ENCODE measurements at regions not wholly inside any gene's neighbourhood (a gene's known extent, or its start where the extent isn't known, plus 50 kb on each side); places are given as distances from the start of the nearest gene placed in this dataset.

DNA sequence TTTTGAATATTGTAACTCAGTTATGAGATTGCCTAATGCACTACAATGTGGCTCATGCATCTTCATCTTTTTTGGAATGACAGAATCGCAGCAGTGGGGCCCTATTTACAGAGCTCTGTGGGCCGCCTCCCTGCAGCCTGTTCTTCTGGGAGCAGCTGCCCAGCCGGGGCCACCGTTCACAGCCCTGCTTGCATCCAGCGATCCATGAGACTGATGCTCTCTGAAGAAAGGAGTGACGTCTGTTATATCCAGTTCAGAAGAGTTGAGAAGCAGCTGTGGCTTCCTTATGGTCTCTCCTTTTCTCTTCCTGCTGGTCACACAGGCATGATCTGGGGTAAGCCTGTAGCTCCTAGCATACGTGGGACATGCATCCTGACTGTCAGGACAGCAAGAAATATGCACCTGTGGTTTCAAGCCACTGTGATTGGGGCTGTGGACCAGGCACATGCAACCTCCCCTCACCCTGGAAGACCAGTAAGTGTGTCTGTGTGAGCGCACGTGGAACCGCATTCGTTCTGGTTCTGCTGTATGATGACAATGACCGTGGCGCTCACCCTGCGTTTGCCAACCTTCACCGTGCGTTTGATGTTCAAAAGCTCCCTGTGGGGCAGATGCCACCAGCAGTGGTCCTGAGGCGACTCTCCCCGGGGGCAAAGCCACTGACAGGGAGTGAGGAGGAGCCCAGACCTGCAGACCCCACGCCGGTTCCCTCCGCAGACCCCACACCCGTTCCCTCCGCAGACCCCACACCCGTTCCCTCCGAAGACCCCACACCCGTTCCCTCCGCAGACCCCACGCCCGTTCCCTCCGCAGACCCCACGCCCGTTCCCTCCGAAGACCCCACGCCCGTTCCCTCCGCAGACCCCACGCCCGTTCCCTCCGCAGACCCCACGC is 189.8 kb downstream of the TMEM18 start:
- no peak for DNase-seq (ENCODE audit: low spot score)

DNA sequence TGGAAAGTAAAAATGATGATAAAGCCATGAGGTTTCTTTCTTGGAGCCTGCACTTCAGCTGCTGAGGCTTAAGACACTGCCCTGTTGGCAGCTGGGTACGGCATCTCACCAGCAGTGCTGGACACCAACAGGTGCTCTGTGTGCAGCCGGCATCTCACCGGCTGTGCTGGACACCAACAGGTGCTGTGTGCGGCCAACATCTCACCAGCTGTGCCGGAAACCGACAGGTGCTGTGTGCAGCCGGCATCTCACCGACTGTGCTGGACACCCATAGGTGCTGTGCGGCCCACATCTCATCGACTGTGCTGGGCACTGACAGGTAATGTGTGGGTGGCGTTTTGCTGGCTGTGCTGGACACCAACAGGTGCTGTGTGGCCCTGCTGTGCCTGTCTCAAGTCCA is 190.8 kb downstream of the TMEM18 start:
- DNase-seq (ENCODE audit: low spot score), result no peak

DNA sequence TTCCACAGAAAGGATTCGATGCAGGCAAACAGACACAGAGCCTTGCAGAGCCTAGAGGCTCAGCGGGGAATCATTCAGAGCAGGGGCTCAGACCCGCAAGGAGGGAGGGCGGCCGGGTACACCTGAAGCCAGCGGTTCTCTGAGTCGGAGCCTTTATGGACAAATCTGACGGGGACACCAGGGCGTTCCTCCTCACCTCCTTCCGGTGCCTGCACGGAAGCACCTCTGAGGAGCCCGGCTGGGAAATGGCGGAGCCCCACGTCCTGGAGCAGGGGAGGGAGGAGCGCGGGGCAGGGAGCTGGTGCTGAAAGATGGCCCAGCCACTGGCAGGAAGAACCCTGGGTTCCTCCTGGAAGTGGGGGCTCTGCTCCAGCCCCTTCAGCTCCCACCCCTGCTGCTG is 193.5 kb upstream of the ALKAL2 start:
- no peak for DNase-seq (ENCODE audit: low spot score)

DNA sequence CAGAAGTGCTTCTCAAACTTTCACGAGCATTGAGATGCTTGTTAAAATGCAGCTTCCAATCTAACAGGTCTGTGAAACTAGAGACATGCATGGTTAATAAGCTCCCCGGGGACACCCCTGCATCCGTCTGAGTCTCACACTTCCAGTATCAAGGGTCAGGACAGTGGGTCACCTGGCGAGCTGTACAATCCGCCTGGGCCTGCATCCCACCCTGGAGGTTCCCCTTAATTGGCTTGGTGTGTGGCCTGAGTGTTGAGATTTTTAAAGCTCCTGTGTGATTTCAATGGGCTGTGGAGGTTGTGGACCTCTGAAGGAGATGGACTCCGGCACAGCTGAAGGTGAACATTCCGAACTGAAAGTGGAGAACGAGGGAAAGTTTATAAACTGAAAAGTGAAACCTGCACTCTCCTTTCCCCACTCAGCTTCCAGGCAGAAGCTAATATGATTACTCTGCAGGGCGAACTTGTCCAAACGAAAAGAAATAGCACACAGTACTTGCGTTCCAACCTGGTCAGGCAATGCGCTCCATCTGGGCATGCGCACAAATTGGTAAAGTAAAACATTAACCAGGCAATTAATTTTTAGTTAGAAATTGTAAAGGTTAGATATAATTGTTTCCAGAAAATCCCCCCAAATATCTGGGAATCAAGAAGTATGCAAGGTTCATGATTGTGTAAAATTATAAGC is 191.7 kb upstream of the ALKAL2 start:
- DNase-seq (ENCODE audit: low spot score), result no peak

DNA sequence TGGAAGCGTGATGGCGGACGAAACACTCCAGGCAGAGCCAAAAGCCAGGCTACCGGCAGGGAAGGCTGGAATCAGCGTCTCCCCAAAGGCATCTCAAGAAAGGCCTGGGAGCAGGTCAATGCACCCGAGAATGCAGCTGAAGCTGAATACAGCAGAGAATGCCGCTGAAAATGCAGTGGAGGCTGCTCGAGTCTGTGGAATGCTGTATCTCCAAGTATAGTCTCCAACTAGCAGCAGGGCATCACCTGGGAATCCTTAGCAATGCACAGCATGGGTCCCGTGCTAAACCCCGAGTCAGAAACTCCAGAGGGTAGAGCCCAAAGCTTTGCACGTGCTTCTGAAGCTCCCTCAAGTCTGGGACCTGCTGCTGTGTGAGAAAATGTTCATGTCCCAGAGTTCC is 191.1 kb upstream of the ALKAL2 start:
- no peak for DNase-seq (ENCODE audit: low spot score)

DNA sequence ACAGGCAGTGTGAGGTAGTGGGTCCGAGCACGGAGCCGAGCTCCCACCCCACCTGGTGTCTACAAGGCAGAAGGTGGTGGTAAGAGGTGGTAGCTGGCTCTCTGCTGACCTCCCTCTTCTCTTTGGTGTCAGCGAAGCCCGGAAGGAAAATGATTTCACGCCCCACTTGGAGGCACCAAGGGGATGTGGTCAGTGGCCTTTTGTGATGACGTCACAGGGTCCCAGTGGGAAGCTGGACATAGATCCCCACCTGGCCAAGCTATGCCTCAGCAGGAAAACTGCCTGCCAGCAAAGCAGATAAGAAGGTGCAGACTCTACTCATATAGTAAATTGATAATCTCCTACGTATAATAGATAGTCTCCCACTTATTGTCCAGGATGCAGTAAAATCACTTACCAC is 183.7 kb upstream of the ALKAL2 start:
- no peak for DNase-seq (ENCODE audit: low spot score)

DNA sequence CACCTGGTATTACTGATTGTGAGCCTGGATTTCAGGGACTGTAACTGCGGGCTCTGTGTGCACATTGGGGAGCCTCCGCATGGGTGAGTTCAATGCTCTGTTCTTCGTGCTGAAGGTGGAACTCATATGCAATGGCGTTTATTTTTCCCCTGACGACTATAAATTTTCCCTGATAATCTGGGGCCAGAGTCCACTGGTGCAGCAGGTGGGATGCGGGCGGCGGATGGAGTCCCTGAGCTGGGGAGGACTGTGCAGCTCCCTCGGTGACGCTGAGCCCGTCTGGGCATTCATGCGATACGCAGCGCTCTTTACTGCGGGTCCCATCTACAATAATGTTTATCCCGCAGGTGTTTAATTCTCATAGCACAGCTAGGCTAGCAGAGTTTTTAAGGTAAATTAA is 181.6 kb upstream of the ALKAL2 start:
- no peak for DNase-seq (ENCODE audit: low spot score)

DNA sequence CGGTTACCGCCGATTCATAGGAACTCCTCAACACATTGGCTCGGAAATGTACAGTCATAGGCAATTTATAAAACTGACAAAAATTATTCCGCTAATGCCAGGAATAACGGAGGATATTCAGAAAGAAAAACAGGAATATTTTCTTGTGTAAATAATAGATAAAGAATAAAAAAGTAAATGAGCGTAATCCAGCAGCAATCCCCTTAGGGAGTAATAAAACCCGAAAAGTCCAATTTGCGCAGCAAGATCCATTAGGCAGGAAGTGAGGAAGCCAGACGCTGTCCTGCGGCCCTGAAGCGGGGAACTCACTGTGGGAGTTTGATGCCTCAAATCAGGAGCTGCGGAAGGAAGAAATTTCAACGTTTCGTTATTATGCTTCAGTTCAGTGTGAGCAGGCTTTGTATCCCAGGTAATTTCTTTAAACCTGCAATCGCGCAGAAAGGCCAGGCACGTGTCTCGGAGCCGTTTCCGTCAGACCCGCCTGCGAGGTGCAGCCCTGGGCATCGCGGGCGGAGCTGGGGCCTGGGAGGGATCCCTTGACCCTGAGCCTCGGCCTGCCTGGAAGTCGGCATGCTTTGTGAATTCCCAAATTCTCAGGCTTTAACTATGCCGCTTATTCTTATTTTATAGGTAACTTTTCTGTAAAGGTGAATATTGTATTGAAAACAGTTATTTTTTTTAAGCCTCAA is 180.9 kb upstream of the ALKAL2 start:
- no peak for DNase-seq (ENCODE audit: low spot score)

DNA sequence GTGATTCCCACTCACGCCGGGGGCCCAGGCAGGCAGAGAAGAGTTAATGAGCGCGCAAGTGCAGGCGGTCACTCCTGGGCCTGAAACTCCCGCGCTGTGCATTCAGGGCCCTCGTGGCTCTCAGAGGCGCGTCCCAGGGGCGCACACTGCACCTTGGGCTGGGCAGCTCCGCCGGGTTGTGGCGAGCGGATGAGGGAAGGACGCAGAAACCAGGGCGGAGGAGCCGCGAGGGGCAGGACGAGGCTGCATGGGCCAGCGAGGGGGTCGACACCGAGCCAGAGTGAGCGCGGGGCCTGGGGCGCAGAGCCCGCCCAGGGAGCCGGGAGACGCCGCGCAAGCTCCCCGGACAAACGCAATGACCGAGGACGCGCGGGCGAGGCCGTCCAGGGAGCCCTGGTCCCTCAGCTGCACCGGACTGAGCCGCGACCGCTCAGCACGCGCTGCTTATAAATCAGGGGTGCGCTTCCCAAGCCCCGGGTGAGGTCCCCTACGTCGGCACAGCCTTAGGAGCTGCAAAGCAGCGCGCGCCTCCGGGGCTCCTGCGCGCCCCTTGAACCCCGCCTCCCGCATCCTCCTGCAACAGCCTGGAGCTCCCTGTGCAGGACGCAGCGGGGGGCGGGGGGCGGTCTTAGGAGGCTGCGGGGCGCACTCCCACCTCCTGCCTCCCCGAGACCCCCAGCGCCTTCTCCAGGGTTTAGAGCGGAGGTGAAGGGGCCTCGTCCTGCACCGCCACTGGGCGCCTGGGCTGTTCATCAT is 180.2 kb upstream of the ALKAL2 start:
- DNase-seq (ENCODE audit: low spot score), result no peak

DNA sequence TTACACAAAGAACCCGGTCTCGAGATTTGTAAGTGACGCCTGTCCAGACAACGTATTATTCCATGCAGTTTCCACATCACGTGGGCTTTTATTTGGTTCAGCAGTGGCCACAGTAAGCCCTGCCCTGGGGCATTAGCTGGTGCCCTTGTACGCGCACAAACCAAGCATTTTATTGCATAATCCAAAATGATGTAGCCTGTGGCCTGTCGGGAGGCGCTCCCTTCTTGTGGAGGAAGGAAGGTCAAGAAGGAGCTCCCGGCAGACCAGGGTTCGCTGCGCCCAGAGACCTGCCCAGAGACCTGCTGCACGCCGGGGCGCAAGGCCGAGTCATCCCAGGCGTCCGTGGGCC is 179.6 kb upstream of the ALKAL2 start:
- no peak for DNase-seq (ENCODE audit: low spot score)

DNA sequence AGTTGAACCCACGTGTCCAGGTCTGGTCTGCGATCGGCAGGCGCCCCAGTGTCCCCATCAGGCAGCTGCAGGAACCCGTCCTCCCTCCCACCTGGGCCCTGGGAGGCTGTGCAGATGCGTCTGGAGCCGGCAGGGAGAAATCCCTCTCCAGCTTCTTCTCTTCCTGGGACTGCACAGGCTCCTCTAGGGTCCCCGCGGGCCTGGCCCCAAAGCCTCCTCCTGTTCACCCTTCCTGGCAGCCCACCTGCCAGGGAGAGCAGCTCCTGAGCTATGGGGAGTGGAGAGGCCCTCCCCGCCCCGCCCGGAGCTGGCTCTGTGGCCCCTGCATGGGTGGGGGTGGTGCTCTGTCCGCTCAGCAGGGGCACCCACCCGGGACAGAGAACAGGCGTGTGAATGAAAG is 179.2 kb upstream of the ALKAL2 start:
- DNase-seq (ENCODE audit: low spot score), result no peak

DNA sequence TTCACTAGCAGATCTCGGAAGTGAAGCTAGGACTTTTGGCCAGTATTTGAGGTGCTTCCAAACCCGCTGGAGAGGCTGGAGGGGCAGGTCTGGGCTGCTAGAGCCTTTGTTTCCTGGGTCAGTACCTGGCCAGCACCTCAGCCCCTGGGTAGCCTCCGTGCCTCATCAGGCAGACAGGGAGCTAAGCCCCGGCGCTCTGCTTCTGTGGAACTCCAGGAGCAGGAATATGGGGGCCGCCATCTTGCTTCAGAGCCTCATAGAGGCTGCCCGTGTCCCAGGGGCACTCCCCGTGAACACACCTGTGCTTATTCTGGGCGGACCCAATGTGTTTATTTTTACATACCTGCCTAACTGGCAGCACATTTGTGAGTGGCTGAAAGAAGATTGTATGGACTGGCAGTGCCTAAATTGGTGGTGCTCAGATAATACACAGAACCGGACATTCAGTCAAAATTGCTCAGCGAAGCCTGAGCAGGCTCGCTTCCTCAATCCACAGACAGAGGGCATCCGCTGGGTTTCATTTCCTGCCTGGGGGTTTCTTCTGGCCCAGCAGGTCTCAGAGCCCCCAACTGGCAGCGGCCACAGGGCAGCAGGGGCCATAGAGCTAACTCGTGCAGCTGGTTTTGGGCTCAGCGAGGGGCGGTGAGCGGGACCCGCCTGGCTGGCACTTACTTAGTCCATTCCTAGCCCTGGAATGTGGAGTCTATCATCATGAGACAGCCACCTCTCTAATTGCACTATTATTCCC is 176.8 kb upstream of the ALKAL2 start:
- DNase-seq (ENCODE audit: low spot score), result no peak

DNA sequence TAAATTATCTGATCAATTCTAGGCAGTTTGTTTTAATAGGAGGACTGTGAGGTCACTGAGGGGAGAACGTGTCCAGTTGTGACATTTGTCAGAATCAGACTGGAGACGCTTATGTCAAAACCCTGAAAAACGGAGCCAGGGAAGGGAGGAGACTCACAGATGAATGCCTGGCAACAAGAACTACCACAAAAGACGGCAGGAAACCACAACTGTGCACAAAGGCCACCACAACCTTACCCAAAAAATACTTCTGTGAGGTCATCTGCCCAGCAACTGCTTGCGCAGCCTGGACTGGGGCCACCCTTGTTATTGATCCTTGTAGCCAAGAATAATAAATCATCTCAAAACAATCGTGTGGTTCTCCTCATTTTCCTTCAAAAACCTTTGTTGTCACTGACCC is 173.0 kb upstream of the ALKAL2 start:
- no peak for DNase-seq (ENCODE audit: low spot score)

DNA sequence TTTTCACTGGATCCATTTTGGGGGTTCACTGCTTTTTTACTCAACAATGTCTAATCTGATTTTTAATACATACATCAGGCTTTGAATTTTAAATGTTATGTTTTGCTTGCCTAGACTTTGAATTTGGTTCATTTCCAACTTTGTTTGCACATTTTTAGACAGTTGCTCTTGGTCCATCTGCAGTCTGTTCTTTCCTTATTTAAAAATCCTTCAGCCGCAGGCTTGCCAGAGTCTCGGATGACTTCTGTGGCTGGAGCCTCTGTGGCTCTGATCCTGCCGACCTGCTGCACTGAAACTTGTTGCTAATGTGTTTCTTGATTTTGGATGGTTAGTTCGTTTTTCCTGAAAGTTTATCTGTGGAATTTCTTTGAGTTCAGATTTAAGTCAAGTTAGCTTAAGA is 172.0 kb upstream of the ALKAL2 start:
- no peak for DNase-seq (ENCODE audit: low spot score)

DNA sequence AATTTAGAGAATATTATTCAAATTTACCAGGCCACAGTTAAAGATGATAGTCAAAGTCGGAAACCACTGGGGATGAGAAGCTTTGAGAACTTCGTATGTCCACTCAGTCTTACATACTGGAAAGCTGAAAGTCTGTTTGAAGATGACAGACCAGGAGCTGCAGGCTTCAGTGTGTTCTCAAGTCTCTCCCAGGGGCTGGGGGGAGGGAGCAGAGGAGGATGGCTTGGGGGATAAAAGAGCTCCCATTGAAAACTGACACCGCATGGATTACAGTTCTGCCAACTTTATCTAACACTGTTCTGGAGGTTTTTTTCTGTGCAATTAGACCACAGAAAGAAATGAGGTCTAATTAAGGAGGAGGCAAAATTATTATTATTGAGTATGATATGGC is 170.5 kb upstream of the ALKAL2 start:
- DNase-seq (ENCODE audit: low spot score), result no peak

DNA sequence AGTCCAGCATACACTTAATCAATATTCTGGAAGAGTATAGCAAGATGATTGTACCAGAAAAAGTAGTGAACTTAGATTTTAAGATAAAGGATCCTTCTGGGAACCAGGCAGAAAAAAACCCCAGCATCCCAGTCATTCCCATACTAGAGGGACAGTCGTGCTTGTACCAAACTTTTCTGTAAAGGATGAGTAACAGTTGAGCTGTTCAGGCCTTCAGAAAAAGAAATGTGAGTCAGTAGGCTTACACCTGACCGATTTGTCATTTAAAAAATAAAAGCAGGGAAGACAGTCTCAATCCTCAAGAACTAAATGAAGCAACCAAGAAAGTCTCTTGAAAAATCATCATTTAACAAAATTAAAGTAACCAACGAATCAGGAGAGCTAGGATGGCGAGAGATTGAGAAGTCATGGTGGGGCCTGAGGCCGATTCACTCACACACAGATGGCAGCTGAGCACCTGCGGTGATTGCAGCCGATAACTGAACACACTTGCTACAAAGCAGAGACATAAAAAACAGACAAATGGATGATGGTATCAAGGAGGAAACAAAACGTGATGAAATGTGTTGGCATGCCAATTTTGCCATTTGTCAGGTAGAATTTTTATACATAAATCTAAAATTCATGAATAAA is 170.0 kb upstream of the ALKAL2 start:
- no peak for DNase-seq (ENCODE audit: low spot score)

DNA sequence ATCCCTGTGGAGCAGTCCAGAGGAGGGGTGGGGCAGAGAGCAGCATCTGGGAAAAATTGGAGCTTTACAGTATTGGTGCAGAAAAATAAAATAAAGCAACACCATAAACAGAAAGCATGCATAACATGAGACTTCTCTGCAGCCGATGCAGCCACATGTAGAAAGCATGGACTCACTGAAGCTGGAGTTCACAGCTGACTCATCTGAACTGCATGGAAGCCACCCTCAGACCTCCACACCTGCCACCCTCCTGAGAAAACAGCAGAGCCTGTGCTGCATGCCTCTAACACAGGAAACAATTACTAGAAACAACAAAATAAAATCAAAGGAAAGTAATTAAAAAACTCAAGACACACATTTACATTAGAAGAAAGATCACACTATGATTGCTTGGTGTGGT is 169.4 kb upstream of the ALKAL2 start:
- no peak for DNase-seq (ENCODE audit: low spot score)

DNA sequence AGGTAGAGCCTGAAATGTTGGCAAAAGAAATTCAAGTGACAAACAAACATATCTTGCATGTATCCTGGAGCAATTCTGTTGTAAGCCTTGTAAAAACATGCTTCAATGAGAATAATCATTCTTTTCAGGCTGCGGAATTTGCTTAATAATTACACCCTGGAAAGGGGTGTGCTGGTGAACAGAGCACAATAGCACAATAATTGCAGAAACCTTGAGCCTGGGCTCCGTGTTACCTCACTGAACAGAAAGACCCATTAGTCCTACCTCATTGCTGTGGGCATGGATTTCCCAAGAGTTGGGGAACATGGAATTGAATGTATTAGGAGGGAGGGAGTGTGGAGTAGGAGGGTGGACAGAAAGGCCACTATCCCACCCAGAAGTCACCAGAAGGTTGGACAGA is 168.0 kb upstream of the ALKAL2 start:
- no peak for DNase-seq (ENCODE audit: low spot score)

DNA sequence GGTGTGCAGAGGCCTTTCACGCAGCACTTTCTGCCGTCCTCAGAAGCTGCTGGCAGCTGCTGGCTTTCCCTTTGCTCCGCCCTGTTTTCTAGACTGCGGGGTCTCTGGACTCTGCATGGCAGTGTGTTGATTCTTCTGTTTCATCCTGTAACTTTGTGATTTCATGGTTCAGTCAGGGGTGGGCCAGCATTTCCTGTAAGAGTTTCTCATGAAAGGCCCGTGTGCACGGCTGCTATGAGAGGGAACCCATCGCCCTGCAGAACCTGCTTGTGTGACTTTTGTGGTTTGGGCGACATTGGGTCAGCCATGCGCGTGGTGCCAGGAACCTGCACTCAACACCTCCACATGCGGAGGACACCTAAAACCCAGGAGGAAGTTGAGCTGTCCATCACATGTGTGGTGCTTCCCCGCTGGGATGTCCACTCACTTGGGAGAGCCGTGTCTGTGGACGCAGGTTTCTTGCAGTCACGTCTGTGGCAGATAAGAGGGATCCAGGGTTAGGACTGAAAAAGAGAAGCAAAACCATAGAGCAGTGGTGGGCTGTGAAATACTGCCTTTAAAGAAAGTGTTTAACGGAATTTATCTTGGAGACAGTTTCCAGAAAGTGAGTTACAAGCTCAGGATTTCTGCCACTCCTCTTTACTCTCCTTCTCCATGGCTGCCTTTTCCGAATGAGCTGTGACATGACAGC is 167.3 kb upstream of the ALKAL2 start:
- DNase-seq (ENCODE audit: low spot score), result no peak

DNA sequence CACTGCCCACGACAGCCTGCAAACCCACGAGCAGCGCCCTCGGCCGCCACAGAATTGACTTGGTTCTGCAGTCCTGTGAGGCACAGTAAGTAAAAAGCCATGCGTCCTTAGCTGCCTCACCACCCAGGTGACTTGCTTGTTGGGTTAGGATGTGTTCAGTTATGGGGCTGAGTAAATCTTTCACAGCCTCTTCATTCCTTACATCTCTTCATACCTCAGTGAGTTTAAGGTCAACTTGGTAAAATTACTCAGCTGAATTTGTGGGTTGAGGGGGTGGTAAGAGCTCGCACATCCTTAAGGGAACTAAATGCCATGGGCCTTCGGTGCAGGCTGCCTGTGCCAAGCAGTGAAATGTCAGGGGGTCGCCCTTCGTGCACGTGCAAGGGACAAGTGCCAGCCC is 165.2 kb upstream of the ALKAL2 start:
- DNase-seq (ENCODE audit: low spot score), result no peak

Measured in SK-N-DZ (cell line).